Keratinocyte (primary cell): ENCODE measurements at regions not wholly inside any gene's neighbourhood (a gene's known extent, or its start where the extent isn't known, plus 50 kb on each side); places are given as distances from the start of the nearest gene placed in this dataset.
"Not testable (repeated sequence)": the region's sequence is repeated elsewhere in the genome, so short reads cannot be mapped to it uniquely, and the experiment has no call there.

Source experiments
- EZH2 ChIP-seq: IDR thresholded peaks from one replicate; pipeline ENCODE4 v1.6.1; 2012; ENCODE audit warnings: inconsistent platforms, mild to moderate bottlenecking, low read length, moderate library complexity
- TF ChIP-seq, protein P1 (sequence below), 3 experiments: IDR thresholded peaks in 1 of 3; conservative IDR thresholded peaks in 1 of 3; optimal IDR thresholded peaks in 1 of 3; 2 replicates in 2 of 3; 3 replicates in 1 of 3; pipeline versions ENCODE3 to v1.5.1; 2011; ENCODE audit warnings: low read length in 3 of 3, mild to moderate bottlenecking in 3 of 3, moderate library complexity in 2 of 3, control low read depth in 1 of 3, inconsistent platforms in 1 of 3; ENCODE audit not compliant: insufficient read depth in 2 of 3; ENCODE audit errors: extremely low read depth in 1 of 3

DNA sequence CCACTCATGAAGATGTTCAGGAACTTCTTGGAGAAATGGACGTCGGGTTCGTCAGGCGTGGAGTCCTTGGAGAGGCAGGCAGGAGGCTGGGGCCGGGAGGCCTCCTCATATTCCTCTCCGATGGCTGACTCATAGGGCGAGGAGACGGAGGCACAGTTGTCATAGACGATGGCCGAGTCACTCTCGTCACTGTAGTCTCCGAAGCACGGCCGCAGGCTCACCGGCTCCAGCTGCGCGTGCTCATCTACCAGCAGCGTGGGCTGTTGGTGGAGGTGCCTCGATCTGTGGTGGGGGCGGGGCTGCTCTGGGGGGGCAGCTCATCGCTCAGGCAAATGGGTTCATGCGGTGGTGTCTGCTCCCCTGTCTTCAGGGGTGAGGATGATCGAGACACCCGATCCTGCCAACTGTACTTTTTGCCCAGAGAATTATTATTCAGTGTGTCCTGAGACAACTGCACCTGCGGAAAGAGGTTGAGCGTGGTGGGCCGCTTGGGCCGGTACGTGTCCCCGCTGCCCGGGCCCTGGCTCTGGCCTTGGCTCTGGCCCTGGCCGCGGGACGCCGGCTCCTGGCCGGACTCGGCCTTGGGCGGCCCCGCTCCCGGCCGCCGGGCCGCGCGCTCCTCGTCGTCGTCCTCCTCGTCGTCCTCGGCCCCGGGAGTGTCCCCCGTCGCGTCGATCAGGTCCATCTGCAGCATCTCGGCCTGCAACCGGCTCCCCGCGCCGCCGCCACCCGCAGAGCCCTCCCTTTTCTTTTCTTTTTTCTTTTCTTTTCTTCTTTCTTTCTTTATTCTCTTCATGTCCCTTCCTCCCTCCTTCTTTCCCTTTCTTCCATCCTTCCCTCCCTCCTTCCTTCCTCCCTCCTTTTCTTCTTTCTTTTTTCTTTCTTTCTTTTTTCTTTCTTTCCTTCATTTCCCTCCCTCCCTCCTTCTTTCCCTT, 111.4 kb upstream of the PLEKHM1 start:
- TF ChIP-seq, protein P1, sequence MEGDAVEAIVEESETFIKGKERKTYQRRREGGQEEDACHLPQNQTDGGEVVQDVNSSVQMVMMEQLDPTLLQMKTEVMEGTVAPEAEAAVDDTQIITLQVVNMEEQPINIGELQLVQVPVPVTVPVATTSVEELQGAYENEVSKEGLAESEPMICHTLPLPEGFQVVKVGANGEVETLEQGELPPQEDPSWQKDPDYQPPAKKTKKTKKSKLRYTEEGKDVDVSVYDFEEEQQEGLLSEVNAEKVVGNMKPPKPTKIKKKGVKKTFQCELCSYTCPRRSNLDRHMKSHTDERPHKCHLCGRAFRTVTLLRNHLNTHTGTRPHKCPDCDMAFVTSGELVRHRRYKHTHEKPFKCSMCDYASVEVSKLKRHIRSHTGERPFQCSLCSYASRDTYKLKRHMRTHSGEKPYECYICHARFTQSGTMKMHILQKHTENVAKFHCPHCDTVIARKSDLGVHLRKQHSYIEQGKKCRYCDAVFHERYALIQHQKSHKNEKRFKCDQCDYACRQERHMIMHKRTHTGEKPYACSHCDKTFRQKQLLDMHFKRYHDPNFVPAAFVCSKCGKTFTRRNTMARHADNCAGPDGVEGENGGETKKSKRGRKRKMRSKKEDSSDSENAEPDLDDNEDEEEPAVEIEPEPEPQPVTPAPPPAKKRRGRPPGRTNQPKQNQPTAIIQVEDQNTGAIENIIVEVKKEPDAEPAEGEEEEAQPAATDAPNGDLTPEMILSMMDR (optimal IDR thresholded peaks at IDR 0.05 in 1 of 3, IDR thresholded peaks at IDR 0.05 in 1 of 3, conservative IDR thresholded peaks at IDR 0.05 in 1 of 3; ENCODE audit: extremely low read depth in 1 of 3, insufficient read depth in 2 of 3, low read length in 3 of 3), result not testable (repeated sequence)
- TF ChIP-seq EZH2, result not testable (repeated sequence)
